SK-N-DZ (cell line): ENCODE measurements at regions not wholly inside any gene's neighbourhood (a gene's known extent, or its start where the extent isn't known, plus 50 kb on each side); places are given as distances from the start of the nearest gene placed in this dataset.
"Not testable (repeated sequence)": the region's sequence is repeated elsewhere in the genome, so short reads cannot be mapped to it uniquely, and the experiment has no call there.

ENCODE experiments used
- DNase-seq: peaks from one replicate; pipeline ENCODE4 v3.0.0-alpha.2; 2015; ENCODE audit warnings: low spot score

DNA sequence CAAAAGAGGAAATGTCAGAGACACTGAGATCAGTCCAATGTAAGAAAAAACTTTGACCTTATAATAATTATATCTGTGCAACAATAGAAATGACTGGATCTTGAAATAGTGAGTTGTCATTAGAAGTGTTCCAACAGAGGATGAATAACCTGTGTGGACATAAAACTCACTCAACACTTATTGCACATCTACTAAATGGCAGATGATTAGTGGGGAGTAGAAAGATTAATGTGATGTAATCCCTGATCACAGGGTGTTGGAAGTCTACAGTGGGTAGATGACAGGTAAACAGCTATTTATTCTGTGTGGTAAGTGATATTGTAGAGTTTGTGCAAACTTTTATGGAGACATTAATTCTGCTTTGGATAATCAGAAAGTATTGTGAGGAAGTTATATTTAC lies 177.3 kb upstream of the HMHB1 start:
- no peak for DNase-seq

DNA sequence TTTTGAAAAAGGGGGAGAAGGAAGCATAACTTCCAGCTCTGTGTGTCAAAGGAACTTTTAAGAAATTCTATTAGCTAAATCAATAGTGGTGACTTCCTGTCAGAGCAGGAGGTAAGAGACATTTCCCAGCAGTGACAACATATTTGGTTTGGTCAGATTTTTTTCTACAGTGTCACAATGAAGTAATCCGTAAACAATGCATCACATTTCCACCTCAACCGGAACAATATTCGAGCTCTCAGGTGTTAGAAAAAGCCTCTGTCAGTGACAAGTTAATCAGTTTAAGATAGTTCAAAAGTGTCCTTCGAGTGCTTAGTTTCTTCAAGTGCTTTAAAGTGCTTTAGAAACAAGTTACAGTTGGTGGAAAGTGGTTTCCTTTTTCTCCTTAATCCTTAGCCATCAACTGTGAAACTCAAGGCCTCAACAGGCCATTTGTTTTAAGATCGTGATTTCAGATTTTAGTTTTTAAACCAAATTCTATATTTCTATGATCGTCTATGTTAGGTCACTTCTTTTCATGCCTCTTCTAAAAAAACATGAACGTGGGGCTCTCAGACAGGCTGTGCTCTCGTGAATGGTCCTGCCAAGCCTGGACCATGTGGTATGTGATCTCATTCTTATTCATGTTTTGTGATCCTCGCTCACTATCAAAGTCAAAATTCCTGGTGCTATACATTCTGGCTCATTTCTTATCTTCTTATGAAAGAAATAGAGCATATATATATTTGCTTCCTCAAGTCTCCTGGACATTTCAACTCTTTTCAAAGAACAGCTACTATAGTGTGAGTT lies 181.9 kb upstream of the HMHB1 start:
- DNase-seq = no peak

- not testable (repeated sequence) for DNase-seq
These were observed 186.9 kb upstream of the HMHB1 start for GRCh38 chr5:143625048-143625447.

- no peak for DNase-seq
These were observed 187.5 kb upstream of the HMHB1 start for GRCh38 chr5:143624465-143624864.

DNA sequence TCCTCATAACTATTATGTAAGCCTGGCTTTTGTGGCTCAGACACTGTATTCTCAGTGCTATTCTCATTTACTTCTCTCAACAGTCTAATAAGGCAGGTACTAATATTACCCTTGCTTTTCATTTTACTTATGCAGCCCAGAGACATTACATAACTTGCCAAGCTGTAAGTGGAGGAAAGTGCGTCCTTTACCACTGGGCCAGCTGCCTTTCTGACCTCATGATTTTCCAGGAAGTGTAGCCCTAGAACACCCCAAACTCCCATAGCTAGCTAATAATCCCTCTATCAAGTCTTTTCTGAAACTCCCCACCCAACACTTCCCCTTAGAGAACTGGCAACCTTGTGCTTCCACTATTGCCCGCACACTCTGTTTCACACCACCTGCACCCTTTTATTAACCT lies 192.9 kb upstream of the HMHB1 start:
- no peak for DNase-seq

DNA sequence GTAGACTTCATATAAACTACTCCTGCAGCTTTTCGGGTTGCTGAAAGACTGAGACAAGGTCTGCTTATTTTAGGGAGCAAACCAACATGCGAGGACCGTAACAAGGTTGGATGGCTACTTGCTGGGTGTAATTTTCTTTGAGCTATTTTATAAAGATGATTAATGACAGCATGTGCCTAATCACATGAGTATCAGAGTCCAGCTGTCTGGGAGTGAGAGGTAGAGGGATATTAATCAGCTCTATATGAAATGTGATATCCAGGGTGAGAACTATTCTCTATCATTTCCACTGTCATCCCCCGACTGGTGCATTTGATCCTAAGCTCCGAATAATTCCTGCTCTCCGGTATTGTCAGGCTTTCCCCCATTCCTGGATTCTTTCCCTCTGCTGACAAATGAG lies 193.8 kb upstream of the HMHB1 start:
- DNase-seq = no peak

DNA sequence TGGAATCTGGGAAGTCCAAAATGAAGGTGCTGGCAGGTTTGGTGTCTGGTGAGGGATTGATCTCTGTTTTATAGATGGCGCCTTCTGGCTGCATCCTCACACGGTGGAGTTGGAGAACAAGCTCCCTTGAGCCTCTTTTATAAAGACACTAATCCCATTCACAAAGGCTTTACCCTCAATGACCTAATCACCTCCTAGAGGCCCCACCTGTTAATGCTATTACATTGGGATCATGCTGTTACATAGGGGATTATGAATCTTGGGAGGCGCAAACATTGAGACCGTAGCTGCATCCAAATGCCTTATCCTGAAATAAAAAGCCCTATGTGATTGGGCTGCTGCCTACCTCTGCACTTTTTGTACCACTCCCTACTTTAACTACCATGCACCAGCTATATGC lies 197.1 kb upstream of the HMHB1 start:
- no peak for DNase-seq

GRCh38 chr5:143613329-143613728 lies 198.6 kb upstream of the HMHB1 start:
- no peak for DNase-seq

DNA sequence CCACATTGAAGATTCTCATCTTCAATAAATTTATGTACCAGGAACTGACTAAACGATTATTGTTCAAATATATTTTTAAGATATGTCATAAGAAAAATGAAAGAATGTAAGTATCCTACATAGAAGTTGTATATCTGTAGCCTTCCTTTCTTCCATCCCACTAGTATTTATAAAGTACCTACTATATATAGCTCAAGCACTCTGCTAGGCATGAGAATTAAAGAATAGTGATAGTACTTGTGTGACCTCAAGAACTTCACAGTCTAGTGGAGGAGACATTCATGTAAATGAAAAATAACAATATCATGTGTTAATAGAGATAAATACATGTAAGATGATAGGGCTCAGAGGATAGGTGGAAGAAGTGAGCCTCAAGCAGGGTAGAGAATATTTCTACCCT lies 201.0 kb upstream of the HMHB1 start:
- DNase-seq = no peak

GRCh38 chr5:143606043-143606752 lies 202.7 kb upstream of the NR3C1 start:
- DNase-seq = no peak

GRCh38 chr5:143605403-143606005 lies 202.0 kb upstream of the NR3C1 start:
- DNase-seq = no peak

DNA sequence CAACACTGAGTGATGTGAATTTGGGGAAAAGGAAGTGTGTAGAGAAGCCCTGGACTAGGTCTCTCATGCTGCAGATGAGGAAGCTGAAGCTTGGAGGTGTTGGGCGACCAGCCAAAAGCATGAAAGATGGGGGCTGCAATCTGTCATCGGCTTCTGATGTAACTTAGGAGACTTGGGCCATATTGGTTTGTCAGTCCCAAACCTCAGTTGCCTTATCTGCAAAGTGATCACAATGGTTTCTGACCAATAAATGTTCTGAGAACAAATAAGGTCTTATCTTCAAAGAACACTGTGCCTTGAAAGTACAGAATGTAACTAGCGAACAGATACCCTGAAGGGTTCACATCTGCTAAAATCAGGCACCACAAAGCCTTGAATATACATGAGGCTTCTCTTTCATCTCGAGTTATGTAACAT lies 198.4 kb upstream of the NR3C1 start:
- no peak for DNase-seq

- no peak for DNase-seq
These were observed 197.9 kb upstream of the NR3C1 start for GRCh38 chr5:143601357-143601756.

- no peak for DNase-seq
These were observed 197.1 kb upstream of the NR3C1 start for GRCh38 chr5:143600396-143601075.

DNA sequence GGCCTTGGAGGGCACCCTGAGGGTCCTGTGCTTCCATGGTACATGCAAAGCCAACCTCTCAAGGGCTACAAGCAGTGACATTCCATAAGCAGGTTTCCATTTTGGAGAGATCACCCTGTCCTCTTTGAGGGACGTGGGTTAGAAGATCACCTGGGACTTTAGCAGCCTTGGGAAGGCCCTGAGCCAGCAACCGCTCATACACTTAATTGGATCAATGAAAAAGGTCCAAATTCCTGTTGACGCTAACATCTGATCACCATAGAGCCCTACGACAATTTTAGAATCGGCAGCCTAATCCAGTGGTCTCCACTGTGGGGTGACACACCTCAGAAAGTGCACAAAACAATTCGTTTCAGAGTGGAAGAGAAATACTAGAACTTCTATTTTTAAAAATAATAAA lies 196.0 kb upstream of the NR3C1 start:
- DNase-seq = no peak

- no peak for DNase-seq
These were observed 193.3 kb upstream of the NR3C1 start for GRCh38 chr5:143596824-143597223.

GRCh38 chr5:143594902-143595818 lies 191.7 kb upstream of the NR3C1 start:
- DNase-seq = no peak

GRCh38 chr5:143593723-143594122 lies 190.2 kb upstream of the NR3C1 start:
- DNase-seq = no peak

DNA sequence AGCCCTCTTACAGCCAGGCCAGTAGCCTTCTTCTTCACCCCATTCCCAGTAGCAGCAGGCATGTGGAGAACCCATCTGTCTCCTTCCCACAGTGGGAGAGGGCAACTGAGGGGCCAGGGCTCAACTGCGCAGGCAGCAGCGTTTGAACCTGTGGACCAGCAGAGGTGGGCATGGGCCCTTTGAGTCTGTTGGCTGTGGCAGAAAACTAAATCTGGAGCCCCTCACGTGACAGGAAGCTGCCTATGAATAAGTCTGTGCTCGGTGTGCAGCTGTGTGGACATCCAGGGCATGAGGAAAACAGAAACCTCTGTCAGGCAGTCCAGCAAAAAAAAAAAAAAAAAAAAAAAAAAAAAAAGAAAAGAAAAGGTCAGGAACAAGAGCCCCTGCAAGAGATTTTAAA lies 189.2 kb upstream of the NR3C1 start:
- DNase-seq = no peak

DNA sequence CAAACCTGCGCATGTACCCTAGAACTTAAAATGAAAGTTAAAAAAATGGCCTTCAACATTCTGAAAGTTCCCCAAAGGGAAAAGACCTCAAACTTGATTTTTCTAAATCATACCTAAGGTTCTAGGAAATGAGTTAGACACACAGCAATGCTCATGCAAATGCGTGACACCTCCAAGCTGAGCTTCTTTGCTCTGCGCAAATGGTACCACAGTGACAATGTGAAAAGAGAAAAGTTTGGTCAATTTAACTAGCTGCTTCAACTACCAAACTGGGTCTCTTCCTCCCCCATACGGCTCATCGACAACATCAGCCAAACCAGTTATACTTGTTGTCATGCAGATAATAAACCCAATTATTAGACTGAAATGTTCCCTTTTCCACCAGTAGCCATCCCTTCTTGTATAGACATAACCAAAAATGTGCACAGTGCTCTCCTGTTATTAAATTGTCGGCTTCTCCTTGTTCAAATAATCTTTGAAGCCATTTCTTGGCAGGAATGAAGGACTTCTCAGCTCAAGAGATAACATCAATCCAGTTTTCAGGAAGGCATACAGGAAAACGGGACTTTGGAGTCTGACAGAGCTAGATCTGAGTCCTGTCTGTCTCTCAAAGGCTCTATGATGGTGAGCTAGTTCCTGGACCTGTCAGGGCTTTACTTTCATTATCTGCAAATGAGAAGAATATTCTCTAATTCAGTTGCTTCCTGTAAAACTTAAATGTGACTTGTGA lies 185.6 kb upstream of the NR3C1 start:
- DNase-seq = no peak
